ENCODE measurements at regions not wholly inside any gene's neighbourhood (a gene's known extent, or its start where the extent isn't known, plus 50 kb on each side); places are given as distances from the start of the nearest gene placed in this dataset.

DNA sequence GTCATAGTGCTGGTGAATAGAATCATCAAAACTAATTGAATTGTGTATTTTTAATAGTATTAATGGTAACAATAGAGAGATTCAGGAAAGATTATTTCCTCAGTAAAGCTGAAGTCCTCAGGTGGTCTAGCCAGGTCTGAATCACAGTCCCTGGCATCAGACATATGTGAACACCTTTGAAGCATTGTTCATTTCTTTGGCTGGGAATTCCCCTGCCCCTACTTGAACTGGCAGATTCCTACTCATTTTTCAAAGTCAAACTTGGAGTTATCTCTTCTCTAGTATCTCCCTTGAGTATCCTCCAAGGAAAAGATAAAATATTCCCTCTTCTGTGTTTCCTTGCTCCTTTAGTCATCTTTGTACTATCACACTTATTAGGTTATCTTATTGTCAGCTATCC lies 759.8 kb downstream of the ADGRL2 start:
- no peak for DNase-seq (ENCODE audit: low spot score in 2 of 2)
- Histone ChIP-seq H3K27ac (no peak overlapping the region), H3K4me3 (no peak overlapping the region), H3K27me3 (no peaks in the 10 kb centered on the region), H3K36me3 (no peaks in the 10 kb centered on the region), H3K9me3 (no peaks in the 10 kb centered on the region), H3K4me1 (no peaks in the 10 kb centered on the region)
- TF ChIP-seq POLR2A (IDR thresholded peaks at IDR 0.05): no peak
- TF ChIP-seq POLR2AphosphoS5 (IDR thresholded peaks at IDR 0.05): no peak
- TF ChIP-seq, protein P1, sequence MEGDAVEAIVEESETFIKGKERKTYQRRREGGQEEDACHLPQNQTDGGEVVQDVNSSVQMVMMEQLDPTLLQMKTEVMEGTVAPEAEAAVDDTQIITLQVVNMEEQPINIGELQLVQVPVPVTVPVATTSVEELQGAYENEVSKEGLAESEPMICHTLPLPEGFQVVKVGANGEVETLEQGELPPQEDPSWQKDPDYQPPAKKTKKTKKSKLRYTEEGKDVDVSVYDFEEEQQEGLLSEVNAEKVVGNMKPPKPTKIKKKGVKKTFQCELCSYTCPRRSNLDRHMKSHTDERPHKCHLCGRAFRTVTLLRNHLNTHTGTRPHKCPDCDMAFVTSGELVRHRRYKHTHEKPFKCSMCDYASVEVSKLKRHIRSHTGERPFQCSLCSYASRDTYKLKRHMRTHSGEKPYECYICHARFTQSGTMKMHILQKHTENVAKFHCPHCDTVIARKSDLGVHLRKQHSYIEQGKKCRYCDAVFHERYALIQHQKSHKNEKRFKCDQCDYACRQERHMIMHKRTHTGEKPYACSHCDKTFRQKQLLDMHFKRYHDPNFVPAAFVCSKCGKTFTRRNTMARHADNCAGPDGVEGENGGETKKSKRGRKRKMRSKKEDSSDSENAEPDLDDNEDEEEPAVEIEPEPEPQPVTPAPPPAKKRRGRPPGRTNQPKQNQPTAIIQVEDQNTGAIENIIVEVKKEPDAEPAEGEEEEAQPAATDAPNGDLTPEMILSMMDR (IDR thresholded peaks at IDR 0.05): no peak
- intact Hi-C loops (cut with DNase I; ENCODE audit: low total_unique reads): no loop called here

DNA sequence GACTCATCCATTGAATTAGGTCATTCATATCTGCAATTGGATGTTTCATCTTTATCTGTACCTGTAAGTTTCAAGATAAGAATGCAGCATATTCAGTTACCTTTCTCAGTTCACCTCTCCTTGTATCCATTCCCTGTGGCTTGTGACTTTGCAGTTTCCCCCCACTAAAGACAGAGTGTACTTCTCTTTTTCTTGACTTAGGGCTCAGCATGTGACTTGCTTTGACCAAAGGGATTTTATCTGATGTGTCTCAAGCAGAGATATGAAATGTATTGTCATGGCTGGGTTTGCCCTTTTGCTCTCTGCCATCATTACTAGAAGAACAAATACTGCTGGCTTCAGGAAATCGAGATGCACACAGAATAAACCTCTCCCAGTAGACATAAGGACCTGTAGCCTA lies 754.8 kb downstream of the ADGRL2 start:
- intact Hi-C loops (cut with DNase I; ENCODE audit: low total_unique reads): no loop called here
- no peaks in the 10 kb centered on the region for H3K9me3 ChIP-seq
- no peaks in the 10 kb centered on the region for H3K36me3 ChIP-seq
- no peaks in the 10 kb centered on the region for H3K4me1 ChIP-seq
- H3K27me3 ChIP-seq: no peaks in the 10 kb centered on the region
- no peak for DNase-seq (ENCODE audit: low spot score in 2 of 2)
- H3K27ac ChIP-seq: no peak overlapping the region
- TF ChIP-seq POLR2AphosphoS5 (IDR thresholded peaks at IDR 0.05) (no peak), POLR2A (IDR thresholded peaks at IDR 0.05) (no peak)
- TF ChIP-seq, protein P1 (IDR thresholded peaks at IDR 0.05): no peak
- no peak overlapping the region for H3K4me3 ChIP-seq

DNA sequence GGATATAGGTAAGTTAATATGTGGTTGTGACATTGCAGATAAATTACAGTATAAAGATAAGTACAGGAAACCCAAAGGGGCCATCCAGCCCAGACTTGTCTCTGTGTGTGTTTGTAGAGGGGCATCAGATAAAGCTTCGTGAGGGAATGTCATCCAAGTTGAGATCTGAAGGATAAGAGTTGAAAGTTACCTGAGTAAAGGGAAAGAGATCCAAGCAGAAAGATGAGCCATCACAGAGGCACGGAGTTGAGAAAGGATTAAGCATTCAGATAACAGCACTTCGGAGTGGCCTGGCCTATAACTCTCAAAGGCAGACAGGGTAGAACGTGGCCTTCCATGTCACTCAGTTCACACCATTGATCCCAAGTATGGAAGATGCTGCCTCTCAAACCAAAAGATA lies 749.1 kb downstream of the ADGRL2 start:
- Histone ChIP-seq H3K36me3 (no peaks in the 10 kb centered on the region), H3K4me3 (no peak overlapping the region), H3K9me3 (no peaks in the 10 kb centered on the region), H3K27me3 (no peaks in the 10 kb centered on the region), H3K4me1 (no peaks in the 10 kb centered on the region), H3K27ac (no peak overlapping the region)
- intact Hi-C loops (cut with DNase I; ENCODE audit: low total_unique reads): no loop called here
- TF ChIP-seq POLR2AphosphoS5 (IDR thresholded peaks at IDR 0.05): no peak
- TF ChIP-seq, protein P1 (IDR thresholded peaks at IDR 0.05): no peak
- no peak for TF ChIP-seq POLR2A (IDR thresholded peaks at IDR 0.05)
- DNase-seq (ENCODE audit: low spot score in 2 of 2): no peak

DNA sequence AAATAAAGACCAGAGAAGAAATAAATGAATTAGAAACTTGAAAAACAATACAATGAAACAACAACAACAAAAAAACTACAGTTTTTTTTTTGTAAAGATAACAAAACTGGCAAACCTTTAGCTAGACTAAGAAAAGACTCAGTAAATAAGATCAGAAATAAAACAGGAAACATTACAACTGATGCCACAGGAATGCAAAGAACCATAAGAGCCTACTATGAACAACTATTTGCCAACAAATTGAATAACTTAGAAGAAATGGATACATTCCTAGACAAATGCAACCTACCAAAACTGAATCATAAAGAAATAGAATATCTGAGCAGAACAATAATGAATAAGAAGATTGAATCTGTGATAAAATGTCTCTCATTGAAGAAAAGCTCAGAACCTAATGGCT lies 742.0 kb downstream of the ADGRL2 start:
- intact Hi-C loops (cut with DNase I; ENCODE audit: low total_unique reads): no loop called here
- H3K27me3 ChIP-seq: no peaks in the 10 kb centered on the region
- no peaks in the 10 kb centered on the region for H3K36me3 ChIP-seq
- no peak overlapping the region for H3K4me3 ChIP-seq
- DNase-seq (ENCODE audit: low spot score in 2 of 2): no peak
- H3K27ac ChIP-seq: no peak overlapping the region
- TF ChIP-seq POLR2A (IDR thresholded peaks at IDR 0.05) (no peak), POLR2AphosphoS5 (IDR thresholded peaks at IDR 0.05) (no peak)
- TF ChIP-seq, protein P1 (IDR thresholded peaks at IDR 0.05): no peak
- peaks cover 0 to 26% of the 10 kb centered on the region in 2 donors for H3K9me3 ChIP-seq
- no peaks in the 10 kb centered on the region for H3K4me1 ChIP-seq

DNA sequence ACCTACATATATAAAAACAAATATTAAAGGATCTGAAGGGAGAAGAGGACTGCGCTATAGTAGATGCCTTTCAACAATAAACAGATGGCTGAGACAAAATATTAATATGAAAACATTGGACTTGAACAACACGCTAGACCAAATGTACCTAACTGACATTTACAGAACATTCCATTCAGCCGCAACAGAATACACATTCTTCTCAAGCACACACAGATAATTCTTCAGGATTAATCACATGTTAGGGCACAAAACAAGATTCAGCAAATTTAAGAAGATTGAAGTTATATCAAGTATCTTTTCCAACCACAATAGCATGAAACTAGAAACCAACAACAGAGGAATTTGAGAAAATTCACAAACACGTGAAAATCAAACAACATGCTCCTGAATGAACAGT lies 741.4 kb downstream of the ADGRL2 start:
- Histone ChIP-seq H3K36me3 (no peaks in the 10 kb centered on the region), H3K27me3 (no peaks in the 10 kb centered on the region), H3K27ac (no peak overlapping the region), H3K9me3 (peaks cover 0 to 26% of the 10 kb centered on the region in 2 donors), H3K4me3 (no peak overlapping the region), H3K4me1 (no peaks in the 10 kb centered on the region)
- TF ChIP-seq, protein P1 (IDR thresholded peaks at IDR 0.05): no peak
- no peak for TF ChIP-seq POLR2A (IDR thresholded peaks at IDR 0.05)
- no peak for TF ChIP-seq POLR2AphosphoS5 (IDR thresholded peaks at IDR 0.05)
- DNase-seq (ENCODE audit: low spot score in 2 of 2): no peak
- intact Hi-C loops (cut with DNase I; ENCODE audit: low total_unique reads): no loop called here
